Upper lobe of right lung (tissue), 1 donor: ENCODE measurements at regions not wholly inside any gene's neighbourhood (a gene's known extent, or its start where the extent isn't known, plus 50 kb on each side); places are given as distances from the start of the nearest gene placed in this dataset.

Experiments
- ATAC-seq: fragments of 200-7000 bp; cut with Tn5 transposase; one replicate; pipeline ENCODE4 v1.9.1; 2020; ENCODE audit warnings: mild to moderate bottlenecking, moderate library complexity
- DNase-seq: peaks from one replicate; pipeline ENCODE4 v3.0.0-alpha.2; 2020
- H3K27ac ChIP-seq: fragments of 200-600 bp; one replicate; pipeline ENCODE4 v1.8.0; 2022
- H3K27me3 ChIP-seq: fragments of 200-600 bp; one replicate; pipeline ENCODE4 v1.8.0; 2022; ENCODE audit warnings: mild to moderate bottlenecking
- H3K36me3 ChIP-seq: fragments of 200-600 bp; one replicate; pipeline ENCODE4 v1.8.0; 2022
- H3K4me1 ChIP-seq: fragments of 200-600 bp; one replicate; pipeline ENCODE4 v1.8.0; 2022
- H3K4me3 ChIP-seq: fragments of 200-600 bp; one replicate; pipeline ENCODE4 v1.8.0; 2022; ENCODE audit warnings: mild to moderate bottlenecking
- H3K9me3 ChIP-seq: fragments of 200-600 bp; one replicate; pipeline ENCODE4 v1.8.0; 2022
- CTCF ChIP-seq: fragments of 200-600 bp; IDR thresholded peaks from one replicate; pipeline ENCODE4 v1.8.0; 2022; ENCODE audit warnings: antibody characterized with exemption
- intact Hi-C: fragments of 100-400 bp; cut with DNase I; formaldehyde crosslinking; loops from one replicate; pipeline ENCODE4 v1.11.0; 2022
- donor health status: DM: no; HTN: yes; CAD: no; lungs with severe emphysema.

DNA sequence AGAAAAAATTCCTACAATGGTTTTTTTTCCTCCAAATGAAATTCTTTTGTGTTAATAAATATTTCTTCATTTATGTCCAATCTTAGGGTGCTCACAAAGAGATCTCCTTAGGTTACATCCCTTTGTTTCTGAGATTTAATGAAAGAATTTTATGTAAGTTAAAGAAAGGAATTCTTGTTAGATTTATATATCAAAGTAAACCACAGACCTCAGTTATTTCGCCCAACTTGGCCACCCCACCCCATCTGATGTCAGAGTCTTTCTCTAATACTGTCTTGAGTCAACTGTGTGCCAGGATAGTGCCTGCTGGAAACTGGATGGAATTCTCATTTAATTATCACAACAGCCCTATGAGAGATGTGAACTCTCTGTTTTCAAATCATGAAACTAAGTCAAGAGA, 259.9 kb downstream of the OPA1 start:
- intact Hi-C loops: no loop called here

GRCh38 chr3:193853511-193854219, 260.7 kb downstream of the OPA1 start:
- peak overlapping the region; percentile 9 for H3K27ac ChIP-seq

More for the DNA sequence above, 259.9 kb downstream of the OPA1 start:
- H3K4me3 ChIP-seq: no peak overlapping the region
- H3K36me3 ChIP-seq: no peaks in the 10 kb centered on the region
- ATAC-seq (no peak), DNase-seq (no peak)
- no peak overlapping the region for H3K27ac ChIP-seq
- H3K27me3 ChIP-seq: no peaks in the 10 kb centered on the region
- TF ChIP-seq CTCF: no peak
- no peaks in the 10 kb centered on the region for H3K9me3 ChIP-seq
- peaks cover 28% of the 10 kb centered on the region for H3K4me1 ChIP-seq

GRCh38 chr3:193857996-193858395, 265.0 kb downstream of the OPA1 start:
- no peak overlapping the region for H3K4me3 ChIP-seq
- no peak for TF ChIP-seq CTCF
- ATAC-seq (peak; percentile 64), DNase-seq (no peak)
- no peaks in the 10 kb centered on the region for H3K36me3 ChIP-seq
- H3K4me1 ChIP-seq: peaks cover 13% of the 10 kb centered on the region
- intact Hi-C loops: no loop called here
- H3K27me3 ChIP-seq: no peaks in the 10 kb centered on the region
- H3K27ac ChIP-seq: no peak overlapping the region
- H3K9me3 ChIP-seq: no peaks in the 10 kb centered on the region

More at GRCh38 chr3:193853511-193854219, 260.7 kb downstream of the OPA1 start:
- intact Hi-C loops: no loop called here
- no peak for TF ChIP-seq CTCF
- peaks cover 33% of the 10 kb centered on the region for H3K4me1 ChIP-seq
- ATAC-seq (peak; percentile 68), DNase-seq (no peak)
- no peaks in the 10 kb centered on the region for H3K36me3 ChIP-seq
- H3K4me3 ChIP-seq: no peak overlapping the region
- H3K27me3 ChIP-seq: no peaks in the 10 kb centered on the region
- no peaks in the 10 kb centered on the region for H3K9me3 ChIP-seq

- ATAC-seq: no peak
- intact Hi-C loops: no loop called here
- Histone ChIP-seq H3K4me3 (no peak overlapping the region), H3K9me3 (no peaks in the 10 kb centered on the region), H3K27me3 (no peaks in the 10 kb centered on the region), H3K36me3 (no peaks in the 10 kb centered on the region), H3K27ac (no peak overlapping the region), H3K4me1 (peaks cover 5% of the 10 kb centered on the region)
- no peak for DNase-seq
- TF ChIP-seq CTCF: no peak
These were observed 266.2 kb downstream of the OPA1 start for GRCh38 chr3:193859195-193859594.

GRCh38 chr3:193861012-193861411, 268.0 kb downstream of the OPA1 start:
- DNase-seq (no peak), ATAC-seq (no peak)
- intact Hi-C loops: no loop called here
- no peak for TF ChIP-seq CTCF
- no peak overlapping the region for H3K27ac ChIP-seq
- no peak overlapping the region for H3K4me3 ChIP-seq
- no peaks in the 10 kb centered on the region for H3K9me3 ChIP-seq
- H3K27me3 ChIP-seq: no peaks in the 10 kb centered on the region
- no peaks in the 10 kb centered on the region for H3K36me3 ChIP-seq
- peaks cover 9% of the 10 kb centered on the region for H3K4me1 ChIP-seq
